Endothelial cell (in vitro differentiated cells): ENCODE measurements at regions not wholly inside any gene's neighbourhood (a gene's known extent, or its start where the extent isn't known, plus 50 kb on each side); places are given as distances from the start of the nearest gene placed in this dataset.

Experiments used
- DNase-seq: peaks from one replicate; pipeline ENCODE4 v3.0.0; 2021; ENCODE audit warnings: low spot score
- H3K27ac Mint-ChIP-seq: one replicate; pipeline ENCODE4 v1.8.0; 2021; ENCODE audit warnings: mixed read lengths, inconsistent platforms; ENCODE audit not compliant: unreplicated experiment
- H3K27me3 Mint-ChIP-seq: one replicate; pipeline ENCODE4 v1.8.0; 2021; ENCODE audit warnings: mild to moderate bottlenecking, moderate library complexity, mixed read lengths, inconsistent platforms; ENCODE audit not compliant: unreplicated experiment
- H3K36me3 Mint-ChIP-seq: one replicate; pipeline ENCODE4 v1.8.0; 2021; ENCODE audit warnings: mild to moderate bottlenecking, low read depth, mixed read lengths, inconsistent platforms; ENCODE audit not compliant: unreplicated experiment
- H3K4me1 Mint-ChIP-seq: one replicate; pipeline ENCODE4 v1.8.0; 2021; ENCODE audit warnings: mild to moderate bottlenecking, mixed read lengths, inconsistent platforms; ENCODE audit not compliant: unreplicated experiment
- H3K4me3 Mint-ChIP-seq: one replicate; pipeline ENCODE4 v1.8.0; 2021; ENCODE audit warnings: mild to moderate bottlenecking, mixed read lengths, inconsistent platforms; ENCODE audit not compliant: unreplicated experiment
- H3K9me3 Mint-ChIP-seq: one replicate; pipeline ENCODE4 v1.8.0; 2021; ENCODE audit warnings: mixed read lengths, inconsistent platforms; ENCODE audit not compliant: unreplicated experiment
- CTCF ChIP-seq: fragments of 200-600 bp; sonication (generic); IDR thresholded peaks from one replicate; pipeline ENCODE4 v1.5.0; 2021; ENCODE audit warnings: antibody characterized with exemption; ENCODE audit not compliant: unreplicated experiment

GRCh38 chr1:218705391-218705790 lies 360.3 kb downstream of the TGFB2 start:
- no peaks in the 10 kb centered on the region for H3K4me1 Mint-ChIP-seq
- H3K36me3 Mint-ChIP-seq, result no peaks in the 10 kb centered on the region
- no peak for DNase-seq
- H3K9me3 Mint-ChIP-seq, result no peaks in the 10 kb centered on the region
- H3K27ac Mint-ChIP-seq, result no peak overlapping the region
- H3K4me3 Mint-ChIP-seq, result no peak overlapping the region
- peaks cover 2% of the 10 kb centered on the region for H3K27me3 Mint-ChIP-seq
- TF ChIP-seq CTCF, result no peak

DNA sequence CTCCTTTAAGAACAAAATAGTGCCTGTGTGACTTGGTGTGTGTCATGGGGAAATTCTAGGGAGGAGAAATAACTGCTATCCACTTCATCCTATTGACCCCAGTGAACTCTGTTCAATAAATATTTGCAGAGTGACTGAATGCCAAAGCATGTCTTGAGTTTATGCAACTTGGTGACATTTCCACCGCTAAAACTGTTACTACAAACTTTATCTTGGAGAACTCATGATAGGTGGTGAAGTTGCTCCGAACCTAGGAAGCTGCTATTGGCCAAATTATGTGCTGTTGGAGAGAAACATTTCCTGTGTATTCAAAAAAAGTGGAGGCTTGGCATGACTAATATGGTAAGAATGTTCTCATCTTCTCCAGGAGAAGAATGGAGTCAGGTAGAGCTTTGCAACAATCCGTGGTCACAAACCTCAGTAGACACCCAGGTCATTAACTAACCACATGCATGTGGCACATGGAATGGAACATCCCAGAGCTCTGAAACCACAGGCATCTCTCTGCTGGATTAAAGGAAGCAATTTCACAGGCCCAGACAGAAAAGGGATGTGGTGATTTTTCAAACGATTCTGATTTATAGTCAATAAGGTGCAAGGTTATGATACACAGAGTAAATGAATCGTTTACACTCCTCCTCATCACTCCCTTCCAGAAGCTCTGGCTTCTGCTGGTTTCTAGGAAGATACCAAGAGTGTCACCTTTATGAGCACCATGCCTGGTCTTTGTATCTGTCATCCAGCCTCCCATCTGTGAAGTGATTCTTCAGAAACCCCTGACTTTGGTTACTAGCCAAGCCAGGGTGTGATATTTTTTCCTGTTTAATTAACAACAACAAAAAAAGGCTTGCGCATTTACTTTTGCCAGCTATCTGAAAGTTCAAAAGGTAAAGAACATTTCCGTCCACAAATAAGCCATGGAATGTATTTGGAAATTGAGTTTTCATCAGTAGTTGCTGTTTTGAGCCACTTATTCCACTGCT lies 361.1 kb downstream of the TGFB2 start:
- H3K4me3 Mint-ChIP-seq, result no peak overlapping the region
- H3K27ac Mint-ChIP-seq, result no peak overlapping the region
- no peaks in the 10 kb centered on the region for H3K36me3 Mint-ChIP-seq
- H3K9me3 Mint-ChIP-seq, result no peaks in the 10 kb centered on the region
- H3K27me3 Mint-ChIP-seq, result peaks cover 2% of the 10 kb centered on the region
- TF ChIP-seq CTCF, result no peak
- H3K4me1 Mint-ChIP-seq, result no peaks in the 10 kb centered on the region
- no peak for DNase-seq

GRCh38 chr1:218711001-218711400 lies 365.9 kb downstream of the TGFB2 start:
- no peak for DNase-seq
- Mint-ChIP-seq H3K4me1 (no peaks in the 10 kb centered on the region), H3K9me3 (no peaks in the 10 kb centered on the region), H3K4me3 (no peak overlapping the region), H3K36me3 (no peaks in the 10 kb centered on the region), H3K27ac (no peak overlapping the region), H3K27me3 (peaks cover 5% of the 10 kb centered on the region)
- TF ChIP-seq CTCF, result no peak

DNA sequence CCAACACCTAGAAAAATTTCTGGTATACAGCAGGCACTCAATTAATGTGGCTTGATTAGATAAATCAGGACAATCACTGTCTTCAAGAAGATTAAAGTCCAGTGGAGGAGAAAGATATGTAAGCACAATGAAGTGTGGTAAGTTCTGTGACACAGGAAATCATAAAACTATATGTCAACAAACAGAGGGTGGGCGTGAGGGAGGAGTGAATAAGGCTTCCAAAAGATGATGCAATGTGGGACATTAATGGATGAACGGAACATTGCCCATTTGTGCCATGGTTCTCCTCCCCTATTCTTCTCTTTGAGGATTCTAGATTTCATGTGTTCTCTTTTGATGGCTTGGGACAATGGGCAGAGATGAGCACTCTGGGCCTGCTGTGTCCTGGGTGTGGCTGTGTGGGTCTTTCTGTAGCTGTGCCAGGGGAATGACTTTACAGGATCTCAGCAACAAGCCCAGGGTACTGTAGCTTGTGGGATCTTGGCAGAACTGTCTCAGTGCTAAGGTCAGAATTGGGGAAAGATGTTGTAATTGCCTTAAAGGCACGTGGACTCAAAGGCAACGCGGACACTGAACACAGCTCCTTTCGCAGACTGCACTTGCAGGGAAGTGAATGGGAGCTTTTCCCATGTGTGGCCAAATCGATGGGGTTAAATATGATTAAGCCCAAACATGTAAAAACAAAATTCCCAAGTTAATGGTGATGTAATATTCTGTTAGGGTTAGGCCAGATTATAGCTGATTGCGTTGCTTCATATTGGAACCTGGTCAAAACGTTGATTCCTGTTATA lies 366.9 kb downstream of the TGFB2 start:
- no peaks in the 10 kb centered on the region for H3K36me3 Mint-ChIP-seq
- H3K9me3 Mint-ChIP-seq, result no peaks in the 10 kb centered on the region
- peaks cover 6% of the 10 kb centered on the region for H3K4me1 Mint-ChIP-seq
- no peak overlapping the region for H3K27ac Mint-ChIP-seq
- no peak for DNase-seq
- no peak overlapping the region for H3K4me3 Mint-ChIP-seq
- H3K27me3 Mint-ChIP-seq, result peaks cover 5% of the 10 kb centered on the region
- TF ChIP-seq CTCF, result no peak

DNA sequence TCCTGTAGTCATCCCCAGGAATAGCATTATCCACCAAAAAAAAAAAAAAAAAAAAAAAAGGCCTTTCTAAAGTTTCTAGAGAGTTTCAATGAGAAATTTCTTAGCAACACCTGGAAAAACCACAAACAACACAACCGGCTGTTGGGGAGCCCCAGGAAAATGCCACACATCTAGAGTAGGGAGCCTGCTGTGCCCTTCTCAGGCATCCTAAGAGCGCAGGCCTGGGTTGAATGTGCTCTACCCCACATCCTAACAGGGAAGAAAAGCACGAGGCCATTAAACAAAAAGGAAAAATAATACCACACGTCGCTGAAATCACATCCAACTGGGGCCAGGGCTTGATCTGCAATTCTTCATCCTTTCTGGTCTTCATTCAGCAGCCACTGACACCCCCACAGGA lies 367.5 kb downstream of the TGFB2 start:
- DNase-seq, result no peak
- Mint-ChIP-seq H3K36me3 (no peaks in the 10 kb centered on the region), H3K4me3 (no peak overlapping the region), H3K27me3 (peaks cover 5% of the 10 kb centered on the region), H3K27ac (no peak overlapping the region), H3K9me3 (no peaks in the 10 kb centered on the region), H3K4me1 (peaks cover 9% of the 10 kb centered on the region)
- no peak for TF ChIP-seq CTCF
